RWPE1 (cell line): ENCODE measurements at regions not wholly inside any gene's neighbourhood (a gene's known extent, or its start where the extent isn't known, plus 50 kb on each side); places are given as distances from the start of the nearest gene placed in this dataset.

Source experiments
- CTCF ChIA-PET: fragments of 350-600 bp; sonication (Branson Sonifier 250); formaldehyde crosslinking; extraction: SDS; loops from one replicate; lab custom pipeline; 2021; lab: Yijun Ruan, JAX
- POLR2A ChIA-PET: fragments of 400-600 bp; formaldehyde crosslinking; extraction: SDS; loops from one replicate; lab custom pipeline; 2020; ENCODE audit warnings: antibody characterized with exemption; ENCODE audit not compliant: low non-redundant PET; lab: Yijun Ruan, JAX
- DNase-seq: peaks from one replicate; pipeline ENCODE4 v3.0.0; 2012; ENCODE audit warnings: low spot score
- H3K27ac ChIP-seq: fragments of 450-650 bp; 2 replicates; pipeline ENCODE4 v1.5.1; 2017
- TF ChIP-seq, protein P1 (sequence below): fragments of 450-650 bp; conservative IDR thresholded peaks from 2 replicates; pipeline ENCODE4 v1.5.1; 2017; ENCODE audit warnings: low read depth, mild to moderate bottlenecking

GRCh38 chr4:3685081-3685645 is 81.0 kb upstream of the ADRA2C start:
- ChIA-PET CTCF (interaction anchor here (0.5 to 0.6 kb wide), 2 partner anchors 43 to 343 kb away, joined by 3 to 4 read pairs; no protein-coding TSS in a partner anchor), POLR2A (no interaction called here)
- TF ChIP-seq, protein P1, sequence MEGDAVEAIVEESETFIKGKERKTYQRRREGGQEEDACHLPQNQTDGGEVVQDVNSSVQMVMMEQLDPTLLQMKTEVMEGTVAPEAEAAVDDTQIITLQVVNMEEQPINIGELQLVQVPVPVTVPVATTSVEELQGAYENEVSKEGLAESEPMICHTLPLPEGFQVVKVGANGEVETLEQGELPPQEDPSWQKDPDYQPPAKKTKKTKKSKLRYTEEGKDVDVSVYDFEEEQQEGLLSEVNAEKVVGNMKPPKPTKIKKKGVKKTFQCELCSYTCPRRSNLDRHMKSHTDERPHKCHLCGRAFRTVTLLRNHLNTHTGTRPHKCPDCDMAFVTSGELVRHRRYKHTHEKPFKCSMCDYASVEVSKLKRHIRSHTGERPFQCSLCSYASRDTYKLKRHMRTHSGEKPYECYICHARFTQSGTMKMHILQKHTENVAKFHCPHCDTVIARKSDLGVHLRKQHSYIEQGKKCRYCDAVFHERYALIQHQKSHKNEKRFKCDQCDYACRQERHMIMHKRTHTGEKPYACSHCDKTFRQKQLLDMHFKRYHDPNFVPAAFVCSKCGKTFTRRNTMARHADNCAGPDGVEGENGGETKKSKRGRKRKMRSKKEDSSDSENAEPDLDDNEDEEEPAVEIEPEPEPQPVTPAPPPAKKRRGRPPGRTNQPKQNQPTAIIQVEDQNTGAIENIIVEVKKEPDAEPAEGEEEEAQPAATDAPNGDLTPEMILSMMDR = no peak
- H3K27ac ChIP-seq = no peak overlapping the region
- no peak for DNase-seq

DNA sequence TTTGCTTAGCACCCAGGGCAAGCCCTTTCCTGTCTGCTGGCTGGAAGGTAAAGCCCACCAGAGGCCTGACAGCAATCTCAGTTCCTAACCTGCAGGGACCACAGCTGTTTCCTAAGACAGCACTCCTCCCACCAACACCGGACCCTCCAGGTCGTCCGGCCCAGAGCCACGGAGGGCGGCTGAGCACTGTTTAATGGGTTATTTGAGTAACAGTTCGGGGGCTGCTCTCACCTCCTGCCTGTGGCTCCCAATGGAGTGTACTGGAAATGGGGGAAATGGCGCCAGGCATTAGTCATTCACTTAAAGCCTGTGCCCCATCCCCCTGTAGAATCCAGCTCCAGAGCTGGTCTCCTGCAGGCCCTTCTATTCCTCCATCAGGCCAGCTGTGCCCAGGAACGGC is 81.6 kb upstream of the ADRA2C start:
- no peak for DNase-seq
- CTCF ChIA-PET = interaction anchor here (0.5 to 0.6 kb wide), 2 partner anchors 44 to 343 kb away, joined by 3 to 4 read pairs; no protein-coding TSS in a partner anchor
- TF ChIP-seq, protein P1 = no peak
- POLR2A ChIA-PET = no interaction called here
- H3K27ac ChIP-seq = no peak overlapping the region

DNA sequence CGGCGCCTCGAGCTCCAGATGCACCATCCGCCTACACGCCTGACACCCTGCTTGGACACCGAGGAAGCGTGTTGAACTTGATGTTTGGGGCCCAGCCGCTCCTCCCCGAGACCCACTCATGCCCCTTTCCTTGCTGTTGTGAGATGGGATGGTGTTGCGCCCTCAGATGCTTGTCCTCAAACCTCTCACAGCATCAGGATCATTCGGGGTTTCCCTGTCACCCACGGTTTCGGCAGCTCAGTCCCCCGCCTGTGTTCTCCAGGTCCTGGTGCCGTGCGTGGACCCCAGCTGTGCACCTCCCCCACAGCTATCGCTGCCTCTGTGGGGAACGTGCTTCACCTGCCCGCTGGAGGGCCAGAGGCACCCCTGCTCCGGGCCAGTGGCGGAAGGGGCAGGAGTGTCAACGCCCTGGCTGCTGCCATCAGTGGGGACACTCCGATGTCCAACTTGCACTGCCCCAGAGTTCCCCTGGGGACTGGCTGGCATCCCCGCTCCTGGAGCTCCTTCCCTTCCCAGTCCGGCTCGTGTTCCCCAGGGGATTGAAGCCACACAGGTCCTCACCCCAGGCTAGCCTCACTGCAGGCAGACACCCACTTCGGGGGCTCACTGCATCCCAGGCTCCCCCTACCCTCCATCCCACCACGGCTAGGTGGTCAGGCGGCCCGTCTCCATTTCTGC is 82.3 kb upstream of the ADRA2C start:
- TF ChIP-seq, protein P1 = no peak
- POLR2A ChIA-PET = no interaction called here
- CTCF ChIA-PET = no interaction called here
- H3K27ac ChIP-seq = no peak overlapping the region
- DNase-seq = no peak

DNA sequence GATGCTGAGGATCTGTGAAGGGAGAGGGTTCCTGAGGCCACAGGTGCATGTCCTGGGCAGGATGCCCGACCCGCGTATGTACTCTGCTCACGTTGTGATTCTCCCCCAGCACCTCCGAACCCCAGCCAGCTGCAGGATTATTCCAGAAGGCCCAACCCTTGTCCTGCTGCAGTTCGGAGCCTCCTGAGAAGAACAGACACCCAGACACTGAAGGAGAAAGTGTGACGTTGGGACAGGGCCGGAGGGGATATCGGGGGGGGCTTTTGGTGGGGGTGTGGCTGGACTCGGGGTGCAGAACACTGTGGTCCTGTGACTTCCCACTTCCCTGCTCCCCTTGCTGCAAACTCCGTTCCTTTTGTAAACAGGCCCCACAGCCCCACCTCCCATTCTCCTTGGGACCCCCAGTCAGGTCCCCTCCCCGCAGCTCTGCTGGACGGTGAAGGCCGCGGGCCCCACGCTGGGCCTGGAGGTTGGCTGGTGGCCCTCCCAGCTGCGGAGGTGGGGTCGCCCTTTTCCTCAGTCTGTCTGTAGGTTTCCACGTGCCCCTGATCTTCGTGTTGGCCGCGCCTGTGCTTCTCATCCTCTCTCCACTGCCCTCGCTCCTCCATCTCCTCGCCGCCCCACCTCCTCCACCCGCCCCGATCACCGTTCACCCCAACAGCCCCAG is 83.0 kb upstream of the ADRA2C start:
- H3K27ac ChIP-seq = no peak overlapping the region
- ChIA-PET CTCF (no interaction called here), POLR2A (no interaction called here)
- no peak for DNase-seq
- TF ChIP-seq, protein P1 = no peak

GRCh38 chr4:3682236-3683076 is 83.7 kb upstream of the ADRA2C start:
- no peak overlapping the region for H3K27ac ChIP-seq
- TF ChIP-seq, protein P1 = no peak
- CTCF ChIA-PET = no interaction called here
- POLR2A ChIA-PET = no interaction called here
- no peak for DNase-seq

GRCh38 chr4:3681191-3681590 is 85.0 kb upstream of the ADRA2C start:
- no peak for DNase-seq
- TF ChIP-seq, protein P1 = no peak
- POLR2A ChIA-PET = no interaction called here
- CTCF ChIA-PET = interaction anchor here (0.7 kb wide), 1 partner anchor 11 kb away, joined by 6 read pairs; no protein-coding TSS in a partner anchor
- H3K27ac ChIP-seq = no peak overlapping the region
